ENCODE measurements at regions not wholly inside any gene's neighbourhood (a gene's known extent, or its start where the extent isn't known, plus 50 kb on each side); places are given as distances from the start of the nearest gene placed in this dataset.

GRCh38 chr2:8251856-8252255, 430.0 kb upstream of the ID2 start:
- TF ChIP-seq CEBPB (IDR thresholded peaks at IDR 0.05; ENCODE audit: low read depth), result no peak
- TF ChIP-seq CTCF (IDR thresholded peaks at IDR 0.05 in 2 of 3, conservative IDR thresholded peaks at IDR 0.05 in 1 of 3; ENCODE audit: borderline replicate concordance in 1 of 3, insufficient read depth in 1 of 3, low read depth in 2 of 3, low read length in 2 of 3), result no peak
- TF ChIP-seq EZH2phosphoT487 (IDR thresholded peaks at IDR 0.05; ENCODE audit: borderline replicate concordance), result no peak
- TF ChIP-seq EZH2 (IDR thresholded peaks at IDR 0.05), result no peak
- TF ChIP-seq RAD21 (IDR thresholded peaks at IDR 0.05; ENCODE audit: low read depth), result no peak
- TF ChIP-seq MAX (IDR thresholded peaks at IDR 0.05), result no peak
- TF ChIP-seq POLR2AphosphoS5 (IDR thresholded peaks at IDR 0.05; ENCODE audit: low read depth, low read length), result no peak
- no peak for TF ChIP-seq POLR2A (IDR thresholded peaks at IDR 0.05; ENCODE audit: borderline replicate concordance, extremely low read depth, insufficient read depth, insufficient read length)
- no peak for TF ChIP-seq SRF (IDR thresholded peaks at IDR 0.05; ENCODE audit: low read depth)
- TF ChIP-seq REST (IDR thresholded peaks at IDR 0.05; ENCODE audit: low read depth), result no peak
- TF ChIP-seq ZNF274 (IDR thresholded peaks at IDR 0.05; ENCODE audit: low read depth, low read length), result no peak
